NCI-H1105 (cell line): ENCODE measurements at regions not wholly inside any gene's neighbourhood (a gene's known extent, or its start where the extent isn't known, plus 50 kb on each side); places are given as distances from the start of the nearest gene placed in this dataset.

Source experiments
- DNase-seq: peaks from one replicate; lab custom pipeline; 2025; lab: John Stamatoyannopoulos, UW

- no peak for DNase-seq
Observed at GRCh38 chr5:56346741-56347535, 113.8 kb upstream of the ANKRD55 start.

- DNase-seq = no peak
Observed at GRCh38 chr5:56346044-56346710, 113.0 kb upstream of the ANKRD55 start.

- no peak for DNase-seq
Observed at GRCh38 chr5:56345352-56345751, 112.2 kb upstream of the ANKRD55 start.

- no peak for DNase-seq
Observed at GRCh38 chr5:56344594-56344993, 111.5 kb upstream of the ANKRD55 start.

GRCh38 chr5:56343988-56344387, 110.9 kb upstream of the ANKRD55 start:
- DNase-seq = no peak

- DNase-seq = no peak
Observed at GRCh38 chr5:56342616-56343015, 109.5 kb upstream of the ANKRD55 start.

GRCh38 chr5:56340196-56340980, 107.3 kb upstream of the ANKRD55 start:
- no peak for DNase-seq

- no peak for DNase-seq
Observed at GRCh38 chr5:56339732-56340131, 106.6 kb upstream of the ANKRD55 start.

GRCh38 chr5:56337715-56338319, 104.7 kb upstream of the ANKRD55 start:
- DNase-seq = no peak

GRCh38 chr5:56335212-56335611, 102.1 kb upstream of the ANKRD55 start:
- DNase-seq = no peak

- DNase-seq = no peak
Observed at GRCh38 chr5:56330806-56331205, 97.7 kb upstream of the ANKRD55 start.

GRCh38 chr5:56330167-56330566, 97.0 kb upstream of the ANKRD55 start:
- DNase-seq = no peak

GRCh38 chr5:56329652-56330051, 96.5 kb upstream of the ANKRD55 start:
- no peak for DNase-seq

GRCh38 chr5:56328753-56329560, 95.8 kb upstream of the ANKRD55 start:
- no peak for DNase-seq

- no peak for DNase-seq
Observed at GRCh38 chr5:56327809-56328208, 94.7 kb upstream of the ANKRD55 start.

GRCh38 chr5:56326770-56327169, 93.6 kb upstream of the ANKRD55 start:
- no peak for DNase-seq

GRCh38 chr5:56326116-56326515, 93.0 kb upstream of the ANKRD55 start:
- DNase-seq = no peak

- no peak for DNase-seq
Observed at GRCh38 chr5:56325039-56325438, 91.9 kb upstream of the ANKRD55 start.

- no peak for DNase-seq
Observed at GRCh38 chr5:56323505-56323904, 90.4 kb upstream of the ANKRD55 start.

GRCh38 chr5:56322592-56322991, 89.5 kb upstream of the ANKRD55 start:
- no peak for DNase-seq

- DNase-seq = no peak
Observed at GRCh38 chr5:56321236-56321881, 88.2 kb upstream of the ANKRD55 start.
